HFFc6 (cell line): ENCODE measurements at regions not wholly inside any gene's neighbourhood (a gene's known extent, or its start where the extent isn't known, plus 50 kb on each side); places are given as distances from the start of the nearest gene placed in this dataset.
A peak's percentile ranks its signal among the peaks of the same experiment; 100 is the strongest.

ENCODE experiments used
- DNase-seq: peaks from one replicate; pipeline ENCODE4 v3.0.0-alpha.2; 2018
- H3K27ac Mint-ChIP-seq: 2 replicates; pipeline ENCODE4 v1.8.0; 2020; ENCODE audit warnings: mild to moderate bottlenecking, mixed read lengths
- H3K27me3 Mint-ChIP-seq: 2 replicates; pipeline ENCODE4 v1.8.0; 2021; ENCODE audit warnings: mild to moderate bottlenecking, moderate library complexity, mixed read lengths; ENCODE audit not compliant: insufficient read depth
- H3K36me3 Mint-ChIP-seq: 2 replicates; pipeline ENCODE4 v1.8.0; 2021; ENCODE audit warnings: low read depth, mixed read lengths
- H3K4me1 Mint-ChIP-seq: 2 replicates; pipeline ENCODE4 v1.8.0; 2020; ENCODE audit warnings: low read depth, mixed read lengths
- H3K4me3 Mint-ChIP-seq: 2 replicates; pipeline ENCODE4 v1.8.0; 2020; ENCODE audit warnings: mild to moderate bottlenecking, moderate library complexity, mixed read lengths
- H3K9me3 Mint-ChIP-seq: 2 replicates; pipeline ENCODE4 v1.8.0; 2020; ENCODE audit warnings: mild to moderate bottlenecking, mixed read lengths
- CTCF ChIP-seq: fragments of 200-600 bp; sonication (generic); IDR thresholded peaks from 2 replicates; pipeline ENCODE4 v1.5.0; 2021; ENCODE audit warnings: antibody characterized with exemption, mild to moderate bottlenecking

DNA sequence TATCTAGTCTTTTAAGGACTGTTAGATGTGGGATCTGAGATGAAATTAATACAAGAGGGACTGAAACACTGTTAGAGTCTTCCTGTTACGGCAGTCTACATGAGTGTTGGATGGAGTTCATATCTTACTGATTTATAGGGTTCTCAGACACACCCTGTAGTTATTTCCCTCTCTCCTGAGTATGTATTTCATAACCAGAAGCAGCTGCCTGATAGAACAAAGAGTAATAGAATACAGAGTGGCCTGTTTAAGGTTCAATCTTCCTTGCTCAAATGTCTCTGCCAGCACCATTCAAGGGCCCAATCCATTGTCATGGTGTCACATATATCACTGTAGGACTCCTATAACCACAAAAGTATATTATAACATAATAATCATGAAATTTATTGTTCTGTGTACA is 1229.1 kb upstream of the ACVR2A start:
- Mint-ChIP-seq H3K36me3 (0 out of 2 replicates have a peak, but pooled peaks cover 5% of the 10 kb centered on the region), H3K27me3 (no peaks in the 10 kb centered on the region), H3K27ac (no peak overlapping the region), H3K9me3 (peaks cover 24% of the 10 kb centered on the region), H3K4me3 (no peak overlapping the region), H3K4me1 (no peaks in the 10 kb centered on the region)
- no peak for TF ChIP-seq CTCF
- DNase-seq = no peak

- no peak overlapping the region for H3K4me3 Mint-ChIP-seq
- H3K4me1 Mint-ChIP-seq = no peaks in the 10 kb centered on the region
- no peaks in the 10 kb centered on the region for H3K36me3 Mint-ChIP-seq
- DNase-seq = no peak
- H3K27ac Mint-ChIP-seq = no peak overlapping the region
- peaks cover 1% of the 10 kb centered on the region; the same call in 1 of the 2 replicates for H3K27me3 Mint-ChIP-seq
- H3K9me3 Mint-ChIP-seq = no peaks in the 10 kb centered on the region; the same call in 1 of the 2 replicates
- no peak for TF ChIP-seq CTCF
Observed at GRCh38 chr2:146608490-146608889, 1236.3 kb upstream of the ACVR2A start.

DNA sequence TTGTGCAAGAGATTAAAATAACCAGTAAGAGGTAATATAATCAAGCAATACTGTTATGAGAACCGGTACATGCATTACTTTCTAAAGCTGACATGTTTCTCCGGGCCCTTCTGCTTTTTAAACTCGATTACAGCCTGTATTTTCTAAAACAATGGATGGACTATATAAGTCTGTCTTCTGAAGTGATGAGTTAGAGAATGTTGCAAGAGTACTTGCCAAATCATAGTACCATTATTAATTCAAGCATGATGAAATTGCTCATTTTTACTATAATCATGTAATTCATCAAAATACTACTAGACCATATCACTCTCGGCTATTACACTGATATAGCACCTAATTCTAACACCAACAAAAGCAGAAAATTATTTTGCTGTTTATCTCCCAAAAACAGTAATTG is 1240.3 kb upstream of the ACVR2A start:
- peaks cover 13% of the 10 kb centered on the region; the same call in 1 of the 2 replicates for H3K4me1 Mint-ChIP-seq
- DNase-seq = no peak
- H3K36me3 Mint-ChIP-seq = no peaks in the 10 kb centered on the region
- H3K27ac Mint-ChIP-seq = no peak overlapping the region
- H3K9me3 Mint-ChIP-seq = no peaks in the 10 kb centered on the region
- no peak overlapping the region for H3K4me3 Mint-ChIP-seq
- no peak for TF ChIP-seq CTCF
- peaks cover 3% of the 10 kb centered on the region; the same call in 1 of the 2 replicates for H3K27me3 Mint-ChIP-seq

GRCh38 chr2:146602856-146603255 is 1242.0 kb upstream of the ACVR2A start:
- TF ChIP-seq CTCF = no peak
- no peak for DNase-seq
- no peaks in the 10 kb centered on the region for H3K36me3 Mint-ChIP-seq
- no peak overlapping the region for H3K27ac Mint-ChIP-seq
- peaks cover 3% of the 10 kb centered on the region; the same call in 1 of the 2 replicates for H3K9me3 Mint-ChIP-seq
- H3K4me1 Mint-ChIP-seq = peaks cover 13% of the 10 kb centered on the region; the same call in 1 of the 2 replicates
- H3K4me3 Mint-ChIP-seq = no peak overlapping the region
- peaks cover 3% of the 10 kb centered on the region; the same call in 1 of the 2 replicates for H3K27me3 Mint-ChIP-seq

- peak; percentile 13 for DNase-seq
- Mint-ChIP-seq H3K4me3 (no peak overlapping the region), H3K27me3 (peaks cover 3% of the 10 kb centered on the region; the same call in 1 of the 2 replicates), H3K36me3 (no peaks in the 10 kb centered on the region), H3K9me3 (peaks cover 3% of the 10 kb centered on the region; the same call in 1 of the 2 replicates), H3K27ac (no peak overlapping the region), H3K4me1 (peaks cover 13% of the 10 kb centered on the region; the same call in 1 of the 2 replicates)
- TF ChIP-seq CTCF = no peak
Observed at GRCh38 chr2:146602383-146602782, 1242.4 kb upstream of the ACVR2A start.
